BJ (cell line): ENCODE measurements at regions not wholly inside any gene's neighbourhood (a gene's known extent, or its start where the extent isn't known, plus 50 kb on each side); places are given as distances from the start of the nearest gene placed in this dataset.

Source experiments
- CTCF ChIA-PET: fragments of 350-600 bp; formaldehyde crosslinking; extraction: SDS; loops from one replicate; lab custom pipeline; 2021; ENCODE audit warnings: antibody characterized with exemption, inconsistent platforms; lab: Yijun Ruan, JAX
- POLR2A ChIA-PET: fragments of 300-600 bp; sonication (Branson Sonifier 250); formaldehyde crosslinking; extraction: SDS; loops from one replicate; lab custom pipeline; 2021; ENCODE audit warnings: antibody characterized with exemption; lab: Charles Lee
- DNase-seq: peaks from one replicate; pipeline ENCODE4 v3.0.0-alpha.2; 2011; ENCODE audit warnings: low read depth
- H3K27me3 ChIP-seq: 2 replicates; pipeline ENCODE4 v1.6.0; 2011; ENCODE audit warnings: low read length; ENCODE audit not compliant: control insufficient read depth, insufficient read depth
- H3K36me3 ChIP-seq: 2 replicates; pipeline ENCODE4 v1.5.1; 2011; ENCODE audit warnings: low read length; ENCODE audit not compliant: control insufficient read depth, insufficient read depth
- H3K4me3 ChIP-seq: 2 replicates; pipeline ENCODE4 v1.5.1; 2011; ENCODE audit warnings: low read depth, mild to moderate bottlenecking, control low read depth, low read length
- CTCF ChIP-seq: IDR thresholded peaks from 2 replicates; pipeline ENCODE4 v1.5.1; 2011; ENCODE audit warnings: low read depth, mild to moderate bottlenecking, control low read depth, inconsistent platforms, low read length, moderate library complexity; ENCODE audit not compliant: insufficient read depth

GRCh38 chr7:50220273-50220672 is 84.2 kb upstream of the IKZF1 start:
- Histone ChIP-seq H3K36me3 (no peaks in the 10 kb centered on the region), H3K4me3 (no peak overlapping the region), H3K27me3 (no peaks in the 10 kb centered on the region)
- DNase-seq: no peak
- POLR2A ChIA-PET: no interaction called here
- no peak for TF ChIP-seq CTCF
- CTCF ChIA-PET: no interaction called here

GRCh38 chr7:50217821-50218281 is 86.7 kb upstream of the IKZF1 start:
- DNase-seq: no peak
- Histone ChIP-seq H3K36me3 (no peaks in the 10 kb centered on the region), H3K4me3 (no peak overlapping the region), H3K27me3 (no peaks in the 10 kb centered on the region)
- POLR2A ChIA-PET: no interaction called here
- CTCF ChIA-PET: no interaction called here
- TF ChIP-seq CTCF: no peak

- TF ChIP-seq CTCF: no peak
- CTCF ChIA-PET: no interaction called here
- POLR2A ChIA-PET: no interaction called here
These were observed 87.1 kb upstream of the IKZF1 start for GRCh38 chr7:50217401-50217800.

GRCh38 chr7:50216626-50217025 is 87.9 kb upstream of the IKZF1 start:
- Histone ChIP-seq H3K36me3 (no peaks in the 10 kb centered on the region), H3K4me3 (no peak overlapping the region), H3K27me3 (no peaks in the 10 kb centered on the region)
- no peak for DNase-seq
- ChIA-PET POLR2A (no interaction called here), CTCF (no interaction called here)
- no peak for TF ChIP-seq CTCF

More at GRCh38 chr7:50217401-50217800, 87.1 kb upstream of the IKZF1 start:
- Histone ChIP-seq H3K27me3 (no peaks in the 10 kb centered on the region), H3K36me3 (no peaks in the 10 kb centered on the region), H3K4me3 (no peak overlapping the region)
- DNase-seq: no peak

GRCh38 chr7:50214771-50215170 is 89.7 kb upstream of the IKZF1 start:
- CTCF ChIA-PET: interaction anchor here (1.4 kb wide), 1 partner anchor 10 kb away, joined by 4 read pairs; no protein-coding TSS in a partner anchor
- POLR2A ChIA-PET: no interaction called here
- DNase-seq: no peak

More at GRCh38 chr7:50214771-50215170, 89.7 kb upstream of the IKZF1 start:
- Histone ChIP-seq H3K4me3 (no peak overlapping the region), H3K36me3 (no peaks in the 10 kb centered on the region), H3K27me3 (no peaks in the 10 kb centered on the region)
- no peak for TF ChIP-seq CTCF
